HepG2 (cell line): ENCODE measurements at regions not wholly inside any gene's neighbourhood (a gene's known extent, or its start where the extent isn't known, plus 50 kb on each side); places are given as distances from the start of the nearest gene placed in this dataset.

Source experiments
- EP300 ChIP-seq, 3 experiments: sonication (generic) in 1 of 3; formaldehyde crosslinking in 1 of 3; IDR thresholded peaks; 2 replicates each; pipeline versions ENCODE4 v1.5.1 to v1.6.1; 2011 to 2020; ENCODE audit warnings: low read depth in 2 of 3, low read length in 2 of 3, borderline replicate concordance in 1 of 3, improper control_type of control experiment in 1 of 3, mild to moderate bottlenecking in 1 of 3, missing genetic modification reagents in 1 of 3, moderate library complexity in 1 of 3
- PHF21A ChIP-seq: sonication (generic); formaldehyde crosslinking; IDR thresholded peaks from 2 replicates; pipeline ENCODE4 v1.5.0; 2020; ENCODE audit warnings: mild to moderate bottlenecking, missing genetic modification reagents
- POLR2A ChIP-seq, 2 experiments: IDR thresholded peaks; 2 replicates each; pipeline ENCODE4 v1.6.1; 2011; ENCODE audit warnings: low read depth in 2 of 2, low read length in 2 of 2, mild to moderate bottlenecking in 1 of 2, moderate library complexity in 1 of 2; ENCODE audit not compliant: insufficient read depth in 1 of 2
- ZNF766 ChIP-seq: sonication (generic); formaldehyde crosslinking; IDR thresholded peaks from 2 replicates; pipeline ENCODE4 v1.5.0; 2020; ENCODE audit warnings: missing genetic modification reagents, borderline replicate concordance

DNA sequence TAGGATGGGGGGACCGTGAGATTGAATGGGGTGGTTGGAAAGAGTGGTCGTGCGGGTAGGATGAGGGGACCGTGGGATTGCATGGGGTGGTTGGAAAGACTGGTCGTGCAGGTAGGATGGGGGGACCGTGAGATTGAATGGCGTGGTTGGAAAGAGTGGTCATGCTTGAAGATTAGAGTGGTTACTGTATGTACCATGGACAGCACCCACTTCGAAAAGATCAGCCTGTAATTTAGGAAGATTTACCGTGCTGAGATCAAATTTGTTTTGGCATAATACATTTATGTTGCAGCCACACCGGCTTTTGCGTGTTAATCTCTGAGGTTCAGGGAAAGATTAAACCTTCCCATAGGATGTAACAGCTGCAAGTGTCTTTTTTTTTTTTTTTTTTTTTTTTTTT is 495.2 kb upstream of the ADARB2 start:
- no peak for TF ChIP-seq ZNF766 (CRISPR knock-in tag)
- no peak for TF ChIP-seq PHF21A
- TF ChIP-seq EP300 (IDR thresholded peaks at IDR 0.05; ENCODE audit: low read depth in 2 of 2, low read length in 2 of 2) = no peak
- TF ChIP-seq EP300 (CRISPR knock-in tag; IDR thresholded peaks at IDR 0.05; ENCODE audit: borderline replicate concordance) = no peak
- TF ChIP-seq POLR2A (IDR thresholded peaks at IDR 0.05; ENCODE audit: insufficient read depth in 1 of 2, low read depth in 2 of 2, low read length in 2 of 2) = no peak
